PC-9 (cell line): ENCODE measurements at regions not wholly inside any gene's neighbourhood (a gene's known extent, or its start where the extent isn't known, plus 50 kb on each side); places are given as distances from the start of the nearest gene placed in this dataset.

Experiments
- EZH2 ChIP-seq: fragments of 200-600 bp; sonication (generic); IDR thresholded peaks from 2 replicates; pipeline ENCODE4 v1.8.0; 2017; ENCODE audit warnings: antibody characterized with exemption, low read depth
- TF ChIP-seq, protein P1 (sequence below): fragments of 200-600 bp; sonication (generic); conservative IDR thresholded peaks from 2 replicates; pipeline ENCODE4 v1.6.1; 2017; ENCODE audit warnings: mixed run types, antibody characterized with exemption, mild to moderate bottlenecking, moderate library complexity

DNA sequence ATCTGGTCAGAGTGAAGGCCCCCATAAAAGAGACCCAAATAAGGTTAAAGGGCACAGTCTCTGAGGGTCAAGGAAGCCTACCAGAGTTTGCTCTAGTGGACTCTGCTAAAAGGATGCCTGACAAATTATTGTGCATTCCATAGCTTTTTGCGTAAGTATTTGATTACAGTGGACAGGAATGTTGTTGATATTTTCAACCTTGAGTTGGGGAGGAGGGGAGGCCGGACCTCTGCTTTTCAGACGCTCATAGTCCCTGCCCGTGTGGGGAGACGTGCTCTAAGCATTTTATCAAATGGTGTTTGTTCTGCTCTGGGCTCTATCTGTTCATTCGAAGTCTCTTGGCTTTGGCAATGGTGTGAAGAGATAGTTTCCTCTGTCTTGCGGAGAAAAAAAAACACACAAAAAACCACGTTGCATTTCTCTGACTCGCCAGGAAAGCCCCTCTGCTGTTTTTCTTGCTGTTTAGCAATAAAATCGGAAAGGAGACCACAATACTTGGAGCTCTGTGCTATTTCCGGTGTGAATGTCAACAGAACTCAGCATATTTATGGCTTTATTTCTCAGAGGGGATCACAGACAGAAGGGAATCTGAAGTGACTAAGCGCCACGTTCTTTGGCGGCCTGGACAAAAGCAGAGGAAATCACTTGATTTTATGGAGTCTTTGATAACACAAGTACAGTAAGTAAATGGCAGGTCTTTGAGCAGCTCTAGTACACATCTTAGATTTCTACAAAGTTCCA, 159.8 kb downstream of the ZFP64 start:
- TF ChIP-seq, protein P1, sequence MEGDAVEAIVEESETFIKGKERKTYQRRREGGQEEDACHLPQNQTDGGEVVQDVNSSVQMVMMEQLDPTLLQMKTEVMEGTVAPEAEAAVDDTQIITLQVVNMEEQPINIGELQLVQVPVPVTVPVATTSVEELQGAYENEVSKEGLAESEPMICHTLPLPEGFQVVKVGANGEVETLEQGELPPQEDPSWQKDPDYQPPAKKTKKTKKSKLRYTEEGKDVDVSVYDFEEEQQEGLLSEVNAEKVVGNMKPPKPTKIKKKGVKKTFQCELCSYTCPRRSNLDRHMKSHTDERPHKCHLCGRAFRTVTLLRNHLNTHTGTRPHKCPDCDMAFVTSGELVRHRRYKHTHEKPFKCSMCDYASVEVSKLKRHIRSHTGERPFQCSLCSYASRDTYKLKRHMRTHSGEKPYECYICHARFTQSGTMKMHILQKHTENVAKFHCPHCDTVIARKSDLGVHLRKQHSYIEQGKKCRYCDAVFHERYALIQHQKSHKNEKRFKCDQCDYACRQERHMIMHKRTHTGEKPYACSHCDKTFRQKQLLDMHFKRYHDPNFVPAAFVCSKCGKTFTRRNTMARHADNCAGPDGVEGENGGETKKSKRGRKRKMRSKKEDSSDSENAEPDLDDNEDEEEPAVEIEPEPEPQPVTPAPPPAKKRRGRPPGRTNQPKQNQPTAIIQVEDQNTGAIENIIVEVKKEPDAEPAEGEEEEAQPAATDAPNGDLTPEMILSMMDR = no peak
- no peak for TF ChIP-seq EZH2
